NOMO-1 treated with dmso at 0.1 percent for 144 hours (cell line): ENCODE measurements at regions not wholly inside any gene's neighbourhood (a gene's known extent, or its start where the extent isn't known, plus 50 kb on each side); places are given as distances from the start of the nearest gene placed in this dataset.

Experiments
- DNase-seq: peaks from one replicate; lab custom pipeline; 2025; ENCODE audit not compliant: unreplicated experiment; lab: John Stamatoyannopoulos, UW

- DNase-seq = no peak
These were observed 713.8 kb upstream of the FANCL start for GRCh38 chr2:58954880-58955385.

GRCh38 chr2:58951722-58952121, 710.6 kb upstream of the FANCL start:
- DNase-seq = no peak

- no peak for DNase-seq
These were observed 709.8 kb upstream of the FANCL start for GRCh38 chr2:58950795-58951462.

GRCh38 chr2:58939388-58939787, 698.3 kb upstream of the FANCL start:
- DNase-seq = no peak

- no peak for DNase-seq
These were observed 697.9 kb upstream of the FANCL start for GRCh38 chr2:58938988-58939387.

GRCh38 chr2:58932801-58933200, 691.7 kb upstream of the FANCL start:
- DNase-seq = no peak

GRCh38 chr2:58930537-58930936, 689.4 kb upstream of the FANCL start:
- DNase-seq = no peak

- no peak for DNase-seq
These were observed 687.8 kb upstream of the FANCL start for GRCh38 chr2:58928973-58929372.

- DNase-seq = no peak
These were observed 687.3 kb upstream of the FANCL start for GRCh38 chr2:58928391-58928790.

- no peak for DNase-seq
These were observed 685.0 kb upstream of the FANCL start for GRCh38 chr2:58926112-58926511.

- no peak for DNase-seq
These were observed 684.6 kb upstream of the FANCL start for GRCh38 chr2:58925676-58926081.

- no peak for DNase-seq
These were observed 682.7 kb upstream of the FANCL start for GRCh38 chr2:58923869-58924268.

- no peak for DNase-seq
These were observed 681.1 kb upstream of the FANCL start for GRCh38 chr2:58922245-58922644.

GRCh38 chr2:58921676-58922075, 680.6 kb upstream of the FANCL start:
- no peak for DNase-seq

GRCh38 chr2:58920001-58920400, 678.9 kb upstream of the FANCL start:
- no peak for DNase-seq

- DNase-seq = no peak
These were observed 678.2 kb upstream of the FANCL start for GRCh38 chr2:58919316-58919715.

- DNase-seq = no peak
These were observed 677.0 kb upstream of the FANCL start for GRCh38 chr2:58918141-58918540.

- DNase-seq = no peak
These were observed 676.5 kb upstream of the FANCL start for GRCh38 chr2:58917596-58917995.

GRCh38 chr2:58916063-58916462, 674.9 kb upstream of the FANCL start:
- no peak for DNase-seq

GRCh38 chr2:58914733-58915505, 673.8 kb upstream of the FANCL start:
- no peak for DNase-seq

- DNase-seq = no peak
These were observed 672.1 kb upstream of the FANCL start for GRCh38 chr2:58913082-58913726.

GRCh38 chr2:58911877-58912276, 670.8 kb upstream of the FANCL start:
- DNase-seq = no peak
